Fibroblast of the aortic adventitia (primary cell): ENCODE measurements at regions not wholly inside any gene's neighbourhood (a gene's known extent, or its start where the extent isn't known, plus 50 kb on each side); places are given as distances from the start of the nearest gene placed in this dataset.

ENCODE experiments used
- DNase-seq: peaks from one replicate; pipeline ENCODE4 v3.0.0-alpha.2; 2010; ENCODE audit warnings: low read depth
- H3K4me3 ChIP-seq: 2 replicates; pipeline ENCODE4 v1.5.1; 2011; ENCODE audit warnings: low read depth, mild to moderate bottlenecking, control low read depth, low read length, moderate library complexity
- TF ChIP-seq, protein P1 (sequence below): IDR thresholded peaks from 2 replicates; pipeline ENCODE4 v1.5.1; 2011; ENCODE audit warnings: mild to moderate bottlenecking, low read length, control low read depth, inconsistent platforms; ENCODE audit not compliant: insufficient read depth

DNA sequence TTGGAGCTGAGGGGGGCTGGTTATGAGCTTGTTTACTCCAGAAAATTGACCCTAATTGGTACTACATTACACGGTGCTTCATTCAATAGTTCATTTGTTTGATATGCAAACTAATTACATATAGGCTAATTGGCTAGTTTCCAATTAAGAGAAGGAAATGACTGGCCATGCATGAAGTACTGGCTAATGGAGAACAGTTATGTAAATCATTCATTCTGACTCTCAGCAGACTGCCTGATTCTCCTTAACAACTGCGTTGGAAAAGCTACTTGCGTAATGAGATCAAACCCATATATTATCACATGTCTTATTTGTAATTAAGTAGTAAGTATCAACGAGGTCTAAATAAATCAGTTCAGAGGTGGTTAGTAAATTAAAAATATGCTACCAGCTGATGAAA, 81.8 kb upstream of the CTTNBP2 start:
- TF ChIP-seq, protein P1, sequence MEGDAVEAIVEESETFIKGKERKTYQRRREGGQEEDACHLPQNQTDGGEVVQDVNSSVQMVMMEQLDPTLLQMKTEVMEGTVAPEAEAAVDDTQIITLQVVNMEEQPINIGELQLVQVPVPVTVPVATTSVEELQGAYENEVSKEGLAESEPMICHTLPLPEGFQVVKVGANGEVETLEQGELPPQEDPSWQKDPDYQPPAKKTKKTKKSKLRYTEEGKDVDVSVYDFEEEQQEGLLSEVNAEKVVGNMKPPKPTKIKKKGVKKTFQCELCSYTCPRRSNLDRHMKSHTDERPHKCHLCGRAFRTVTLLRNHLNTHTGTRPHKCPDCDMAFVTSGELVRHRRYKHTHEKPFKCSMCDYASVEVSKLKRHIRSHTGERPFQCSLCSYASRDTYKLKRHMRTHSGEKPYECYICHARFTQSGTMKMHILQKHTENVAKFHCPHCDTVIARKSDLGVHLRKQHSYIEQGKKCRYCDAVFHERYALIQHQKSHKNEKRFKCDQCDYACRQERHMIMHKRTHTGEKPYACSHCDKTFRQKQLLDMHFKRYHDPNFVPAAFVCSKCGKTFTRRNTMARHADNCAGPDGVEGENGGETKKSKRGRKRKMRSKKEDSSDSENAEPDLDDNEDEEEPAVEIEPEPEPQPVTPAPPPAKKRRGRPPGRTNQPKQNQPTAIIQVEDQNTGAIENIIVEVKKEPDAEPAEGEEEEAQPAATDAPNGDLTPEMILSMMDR: no peak
- no peak for DNase-seq

DNA sequence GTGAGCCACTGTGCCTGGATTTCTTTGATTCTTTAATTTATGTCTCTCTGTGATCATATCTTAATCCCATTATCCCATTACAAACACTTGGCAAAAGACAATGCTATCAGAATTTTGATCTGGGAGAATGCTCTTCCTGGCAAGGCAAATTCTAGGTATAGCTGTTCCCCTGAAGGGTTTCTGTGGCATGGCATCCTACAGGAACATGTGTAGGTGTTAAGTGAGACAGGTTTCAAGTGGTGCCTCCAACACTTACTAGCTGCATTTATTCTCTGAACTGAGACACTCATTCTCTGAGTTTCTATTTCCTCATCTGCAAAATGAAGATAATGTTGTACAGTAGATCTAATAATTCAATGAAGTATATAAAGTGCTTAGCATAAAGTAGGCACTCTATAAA, 87.1 kb upstream of the CTTNBP2 start:
- TF ChIP-seq, protein P1: no peak
- no peak overlapping the region for H3K4me3 ChIP-seq
- DNase-seq: no peak

More for the DNA sequence above, 81.8 kb upstream of the CTTNBP2 start:
- H3K4me3 ChIP-seq: no peak overlapping the region

DNA sequence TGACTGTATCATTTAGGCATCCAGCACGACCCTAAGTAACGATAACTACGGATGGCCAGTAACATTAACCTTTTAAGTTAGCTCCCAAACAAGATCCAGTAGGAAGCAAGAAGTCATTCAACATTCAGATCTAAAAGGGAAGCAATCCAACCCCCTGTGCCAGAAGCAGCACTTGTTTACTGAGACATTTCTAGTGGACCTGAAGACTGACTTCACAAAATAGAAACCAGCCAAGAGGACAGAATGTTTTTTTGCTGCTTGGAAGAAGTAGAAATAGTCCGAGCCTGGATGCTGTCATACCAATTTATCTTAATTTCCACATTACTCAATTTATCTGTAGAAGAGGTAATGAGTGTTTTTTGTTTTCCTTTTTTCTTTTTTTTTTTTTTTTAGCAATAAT, 88.0 kb upstream of the CTTNBP2 start:
- no peak for DNase-seq
- no peak overlapping the region for H3K4me3 ChIP-seq
- TF ChIP-seq, protein P1: no peak

DNA sequence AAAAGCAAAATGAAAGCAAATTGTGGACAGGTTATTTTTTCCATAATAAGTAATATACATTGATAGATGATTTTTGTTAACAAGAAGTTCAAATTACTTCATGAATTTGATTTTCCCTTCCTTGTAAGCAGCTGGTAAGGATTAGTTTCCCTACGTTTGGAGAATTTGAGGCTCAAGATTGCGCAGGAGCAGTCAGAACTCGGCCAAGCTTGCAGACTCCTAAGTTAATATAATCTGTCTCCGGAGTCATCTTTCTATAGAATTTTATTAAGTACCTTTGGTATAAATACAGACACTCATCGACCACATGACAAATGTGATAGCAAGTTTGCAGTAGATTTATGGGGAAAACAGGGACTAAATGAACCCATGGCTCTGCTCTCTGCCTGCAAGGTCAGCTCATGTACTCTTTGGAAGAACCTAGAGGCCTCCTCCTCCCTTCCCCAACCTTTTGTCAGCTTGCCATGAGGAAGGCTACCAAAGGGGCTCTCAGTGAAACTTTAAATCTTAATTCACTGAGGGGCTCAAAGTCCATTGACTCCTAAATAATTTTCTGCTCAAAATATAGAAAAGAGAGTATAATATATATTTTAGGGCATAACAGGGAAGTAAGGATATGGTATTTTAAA, 89.2 kb upstream of the CTTNBP2 start:
- TF ChIP-seq, protein P1: no peak
- DNase-seq: no peak
- H3K4me3 ChIP-seq: no peak overlapping the region

DNA sequence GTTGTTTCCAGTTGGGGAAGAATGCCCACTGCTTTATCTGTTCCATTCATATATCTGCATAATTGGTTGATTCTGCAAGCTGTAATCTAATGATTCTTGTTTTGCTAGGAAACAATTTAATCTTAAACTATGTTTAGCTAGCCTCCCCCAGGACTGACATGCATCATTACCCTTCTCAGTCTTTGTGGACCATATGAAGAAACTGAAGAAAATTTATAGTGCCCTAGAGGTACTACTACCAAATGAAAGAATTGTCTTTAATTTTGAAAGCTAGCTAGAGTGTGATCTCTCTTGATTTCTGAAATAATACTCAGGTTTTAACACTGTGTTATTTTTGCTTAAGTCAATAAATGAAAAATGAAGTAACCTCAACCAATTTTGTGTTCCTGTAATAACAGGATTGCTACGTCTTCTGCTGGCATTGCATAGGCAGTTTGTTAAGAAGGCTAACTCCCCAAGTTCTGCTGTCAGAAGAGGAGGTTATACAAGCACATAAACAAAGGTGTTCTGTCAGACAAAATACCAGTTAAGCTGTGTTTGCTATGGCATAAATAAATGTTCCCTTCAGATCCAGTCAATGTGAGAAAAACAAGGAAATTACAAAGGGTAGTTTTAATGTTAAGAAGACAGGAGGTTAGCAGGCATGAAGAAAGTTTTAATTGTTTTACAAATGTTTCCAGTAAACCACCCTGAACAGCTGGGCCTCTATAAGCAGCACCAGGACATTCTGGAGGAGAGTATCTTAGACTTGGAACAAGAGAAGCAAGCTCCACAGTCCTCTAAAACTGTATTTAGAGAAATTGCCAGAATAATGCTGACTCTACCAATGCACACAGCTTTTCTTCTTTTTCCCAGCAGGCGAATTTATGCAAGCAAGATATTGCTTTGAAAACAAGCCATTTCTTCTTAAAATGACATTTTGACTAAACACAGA, 90.3 kb upstream of the CTTNBP2 start:
- no peak for DNase-seq
- TF ChIP-seq, protein P1: no peak

DNA sequence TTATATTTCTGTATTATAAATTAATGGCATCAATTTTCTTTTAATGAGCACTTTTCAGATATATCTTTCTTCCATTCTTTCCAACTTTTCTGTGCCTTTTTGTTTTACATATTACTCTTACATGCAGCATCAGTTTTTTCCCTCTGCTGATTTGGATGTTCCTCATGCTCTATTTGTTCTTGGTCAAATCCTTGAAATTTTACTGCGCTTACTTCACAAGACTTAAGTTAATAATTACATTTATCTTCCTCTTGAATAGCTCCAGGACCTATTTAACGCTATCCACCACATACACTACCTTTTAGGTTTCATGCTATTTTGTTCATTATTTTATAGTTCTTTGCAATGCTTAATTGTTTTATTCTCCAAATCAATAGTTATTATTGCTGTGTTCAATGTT, 97.6 kb upstream of the CTTNBP2 start:
- no peak for DNase-seq
- H3K4me3 ChIP-seq: no peak overlapping the region
- TF ChIP-seq, protein P1: no peak

More for the DNA sequence above, 90.3 kb upstream of the CTTNBP2 start:
- no peak overlapping the region for H3K4me3 ChIP-seq
